Esophagus (tissue), 2 donors: ENCODE measurements at regions not wholly inside any gene's neighbourhood (a gene's known extent, or its start where the extent isn't known, plus 50 kb on each side); places are given as distances from the start of the nearest gene placed in this dataset.

Experiments
- H3K27ac ChIP-seq, 2 donors: one replicate each; pipeline ENCODE4 v1.5.1; 2013; ENCODE audit warnings: low read depth in 2 of 2, mild to moderate bottlenecking in 2 of 2, inconsistent platforms in 1 of 2, low read length in 1 of 2, moderate library complexity in 1 of 2
- H3K27me3 ChIP-seq, 2 donors: one replicate each; pipeline ENCODE4 v1.6.1; 2013; ENCODE audit warnings: low read length in 2 of 2, control low read depth in 1 of 2, mild to moderate bottlenecking in 1 of 2; ENCODE audit not compliant: insufficient read depth in 2 of 2, control insufficient read depth in 1 of 2
- H3K36me3 ChIP-seq, 2 donors: one replicate each; pipeline ENCODE4 v1.6.1; 2013; ENCODE audit warnings: low read length in 1 of 2; ENCODE audit not compliant: control insufficient read depth in 2 of 2, insufficient read depth in 2 of 2
- H3K4me1 ChIP-seq, 2 donors: one replicate each; pipeline ENCODE4 v1.6.1; 2013; ENCODE audit warnings: low read length in 1 of 2; ENCODE audit not compliant: control insufficient read depth in 2 of 2, insufficient read depth in 2 of 2
- H3K4me3 ChIP-seq, 2 donors: one replicate each; pipeline ENCODE4 v1.5.1; 2013; ENCODE audit warnings: low read length in 2 of 2, mild to moderate bottlenecking in 2 of 2, low read depth in 1 of 2, moderate library complexity in 1 of 2
- H3K9me3 ChIP-seq, 2 donors: one replicate each; pipeline ENCODE4 v1.6.1; 2013; ENCODE audit warnings: mild to moderate bottlenecking in 2 of 2, low read depth in 1 of 2, low read length in 1 of 2, moderate library complexity in 1 of 2; ENCODE audit not compliant: control insufficient read depth in 2 of 2, insufficient read depth in 1 of 2
- WGBS, 2 donors: extraction: QIAGEN DNeasy Blood & Tissue Kit; methylation state at CpG; one replicate each; pipeline ENCODE4 v1.1.7; 2013; 5-methylcytosine and 5-hydroxymethylcytosine counted together
- donor health status: healthy with polysubstance abuse.
- donor health status: Bipolar disorder and iron deficiency.

DNA sequence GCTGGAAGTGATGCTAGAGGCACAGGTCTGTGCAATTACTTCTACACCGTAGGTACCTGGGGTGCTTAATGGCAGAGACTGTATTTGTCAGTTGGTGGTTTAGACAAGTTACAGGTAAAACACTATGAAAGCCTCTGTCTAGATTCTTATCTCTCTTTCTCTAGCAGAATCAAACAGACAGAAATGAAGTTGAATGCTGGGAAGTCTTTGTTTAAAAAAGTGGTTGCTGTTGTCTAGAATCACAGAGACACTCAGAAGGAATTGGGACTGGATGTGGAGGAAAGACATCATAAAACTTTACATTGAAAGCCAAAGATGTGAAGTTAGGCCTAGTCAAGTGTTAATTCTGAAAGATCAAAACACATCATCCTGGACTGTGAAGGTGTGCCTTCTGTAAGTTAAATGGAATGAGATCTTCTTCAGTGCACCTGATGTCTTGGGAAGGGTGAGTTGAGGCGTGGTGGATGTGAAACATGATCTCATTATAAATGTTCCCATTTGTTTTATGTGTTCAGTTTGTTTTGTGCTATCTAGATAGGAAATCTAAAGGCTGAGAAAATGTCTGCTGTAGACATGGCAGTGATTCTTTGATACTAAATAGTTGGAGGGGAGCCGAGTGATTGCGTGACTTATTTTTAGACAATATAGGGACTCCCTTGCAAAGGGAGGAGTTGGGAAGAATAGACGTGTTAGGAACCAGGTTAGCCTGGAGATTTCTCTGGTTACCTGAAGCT, 290.2 kb downstream of the SOX4 start:
- no peaks in the 10 kb centered on the region for H3K27me3 ChIP-seq
- 80 to 85% methylated on average over 5 of the region's 5 CpGs for WGBS, 2 donors
- no peaks in the 10 kb centered on the region for H3K9me3 ChIP-seq
- peaks cover 0 to 2% of the 10 kb centered on the region in 2 donors for H3K4me1 ChIP-seq
- H3K27ac ChIP-seq = no peak overlapping the region
- no peaks in the 10 kb centered on the region for H3K36me3 ChIP-seq
- no peak overlapping the region for H3K4me3 ChIP-seq

DNA sequence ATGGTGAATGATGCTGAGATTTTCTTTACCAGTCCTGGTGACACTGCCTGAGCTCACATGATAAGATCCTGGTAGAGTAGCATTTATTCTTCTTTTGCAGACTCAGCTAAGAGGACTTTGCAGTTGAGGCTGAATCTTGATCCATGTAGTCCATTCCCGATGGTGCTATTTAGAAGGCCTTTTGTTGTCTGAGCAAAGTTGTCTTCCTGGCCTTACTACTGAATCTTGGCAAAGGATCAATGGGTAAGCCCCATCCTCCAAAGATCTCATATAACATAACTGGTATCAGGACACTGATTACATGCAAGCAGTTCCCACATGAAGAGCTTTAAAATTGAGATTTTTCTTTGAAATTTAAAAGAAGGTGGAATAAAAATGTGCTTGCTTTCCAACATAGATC, 291.6 kb downstream of the SOX4 start:
- Histone ChIP-seq H3K4me1 (peaks cover 0 to 2% of the 10 kb centered on the region in 2 donors), H3K27ac (peak overlapping the region in 1 of 2 donors; percentile 27), H3K4me3 (no peak overlapping the region), H3K9me3 (no peaks in the 10 kb centered on the region), H3K36me3 (no peaks in the 10 kb centered on the region), H3K27me3 (no peaks in the 10 kb centered on the region)
- WGBS, 2 donors = 32 to 36% methylated on average over 1 of the region's 1 CpG

DNA sequence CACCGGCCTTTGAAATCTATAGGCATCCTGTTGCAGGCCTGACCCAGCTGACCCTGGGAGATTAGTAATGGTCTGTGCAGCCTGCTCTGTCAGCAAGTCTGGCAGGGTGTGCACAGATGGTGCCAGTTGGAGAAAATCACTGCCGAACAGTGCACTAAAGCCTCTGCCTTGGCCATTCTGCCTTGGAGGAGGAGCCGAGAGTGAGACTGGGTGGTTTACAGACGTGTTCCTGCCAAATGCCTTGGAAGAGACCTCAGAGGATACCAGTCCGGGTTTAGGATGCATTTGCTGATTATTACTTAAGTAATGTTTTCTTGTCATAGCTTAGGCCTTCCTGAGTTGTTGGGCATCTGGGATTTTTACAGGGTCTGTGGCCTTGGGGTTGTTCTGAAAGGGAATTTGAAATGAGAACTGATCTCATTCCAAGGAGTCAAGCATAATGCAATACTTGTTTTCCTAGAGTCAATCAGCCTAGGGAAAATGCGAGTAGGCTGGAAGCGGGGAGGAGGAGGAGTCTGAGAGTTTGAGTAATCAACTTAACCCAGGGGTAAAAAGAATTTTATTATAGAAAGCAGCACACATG, 292.1 kb downstream of the SOX4 start:
- Histone ChIP-seq H3K9me3 (no peaks in the 10 kb centered on the region), H3K27ac (peak overlapping the region; percentile 38 to 42), H3K4me1 (peaks cover 0 to 2% of the 10 kb centered on the region in 2 donors), H3K36me3 (no peaks in the 10 kb centered on the region), H3K4me3 (no peak overlapping the region), H3K27me3 (no peaks in the 10 kb centered on the region)
- WGBS, 2 donors = 22 to 36% methylated on average over 7 of the region's 7 CpGs

DNA sequence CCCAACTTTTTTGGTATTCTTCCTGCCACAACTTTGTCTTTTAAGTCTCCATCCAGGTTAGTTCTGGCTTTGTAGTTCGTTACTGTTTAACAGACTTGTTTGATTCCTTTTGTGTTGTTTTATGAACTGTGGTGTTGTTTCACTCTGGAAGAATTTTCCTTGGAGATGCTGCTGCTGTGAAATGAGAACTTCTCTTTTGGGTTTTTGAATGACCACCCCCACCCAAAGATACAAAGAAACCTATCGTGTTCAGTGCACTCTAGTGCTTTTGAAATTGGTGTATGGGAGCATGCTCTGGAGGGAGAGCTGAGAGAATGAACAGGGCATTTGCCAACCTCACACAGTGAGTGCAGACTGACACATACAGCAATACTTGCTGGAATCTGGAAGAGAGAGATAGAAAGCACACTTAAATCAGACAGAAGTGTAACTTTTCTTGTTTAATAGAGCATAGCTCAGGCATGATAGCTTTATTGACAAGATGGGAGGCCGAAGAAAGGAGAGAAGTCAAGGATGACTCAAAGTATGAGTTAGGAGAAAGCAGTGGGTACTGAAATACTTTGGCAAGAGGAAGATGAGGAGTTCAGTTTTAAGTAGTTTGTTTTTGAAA, 293.1 kb downstream of the SOX4 start:
- no peak overlapping the region for H3K4me3 ChIP-seq
- H3K4me1 ChIP-seq = peaks cover 0 to 2% of the 10 kb centered on the region in 2 donors
- no peaks in the 10 kb centered on the region for H3K27me3 ChIP-seq
- no peak overlapping the region for H3K27ac ChIP-seq
- no peaks in the 10 kb centered on the region for H3K9me3 ChIP-seq
- WGBS, 2 donors = 62 to 67% methylated on average over 3 of the region's 3 CpGs
- no peaks in the 10 kb centered on the region for H3K36me3 ChIP-seq

DNA sequence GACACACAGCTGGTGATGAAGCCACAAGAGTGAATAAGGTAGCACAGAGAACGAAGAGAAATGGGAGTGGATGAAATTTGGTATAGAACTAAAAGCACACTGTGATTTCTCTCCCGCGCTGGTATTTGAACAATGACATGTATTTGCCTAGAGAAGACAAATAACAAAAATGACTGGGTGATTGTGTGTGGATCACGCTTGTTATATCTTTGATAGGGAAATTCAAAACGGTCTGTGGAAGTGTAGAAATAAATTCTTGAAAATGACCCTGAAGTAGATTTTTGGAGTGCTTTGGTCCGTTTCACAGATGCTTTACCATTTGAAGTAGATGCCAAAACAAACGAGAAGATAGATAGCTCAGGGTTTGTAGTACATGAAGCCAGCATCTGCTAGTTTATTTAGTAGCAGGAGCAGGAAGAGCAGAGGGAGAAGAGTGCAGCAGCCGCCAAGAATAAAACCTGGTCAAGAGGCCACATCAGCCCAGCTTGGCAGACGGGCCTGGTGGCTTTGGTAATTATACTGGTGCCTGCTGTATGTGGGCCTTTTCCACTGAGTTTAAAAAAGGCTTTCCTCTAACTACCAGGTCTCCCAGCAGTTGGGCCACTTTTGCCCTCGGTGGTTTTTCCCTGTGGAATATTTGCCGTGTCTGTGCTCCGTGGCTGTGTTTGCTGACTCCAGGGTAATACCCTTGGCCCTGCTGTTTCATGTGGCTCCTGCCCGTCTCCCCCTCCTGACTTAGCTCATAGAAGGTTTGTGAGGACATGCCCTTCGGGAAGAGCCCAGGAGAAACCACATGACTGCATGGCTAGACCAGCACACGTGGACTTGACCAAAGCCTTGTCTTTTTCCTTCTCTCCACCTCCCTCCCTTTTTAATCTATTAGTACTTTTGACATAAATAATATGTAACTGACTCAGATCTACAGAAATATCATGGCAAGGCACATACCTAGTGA, 294.0 kb downstream of the SOX4 start:
- no peaks in the 10 kb centered on the region for H3K27me3 ChIP-seq
- H3K9me3 ChIP-seq = no peaks in the 10 kb centered on the region
- peak overlapping the region; percentile 15 to 38 for H3K27ac ChIP-seq
- H3K4me3 ChIP-seq = no peak overlapping the region
- no peaks in the 10 kb centered on the region for H3K36me3 ChIP-seq
- peaks cover 0 to 2% of the 10 kb centered on the region in 2 donors for H3K4me1 ChIP-seq
- 55 to 56% methylated on average over 15 of the region's 15 CpGs for WGBS, 2 donors

DNA sequence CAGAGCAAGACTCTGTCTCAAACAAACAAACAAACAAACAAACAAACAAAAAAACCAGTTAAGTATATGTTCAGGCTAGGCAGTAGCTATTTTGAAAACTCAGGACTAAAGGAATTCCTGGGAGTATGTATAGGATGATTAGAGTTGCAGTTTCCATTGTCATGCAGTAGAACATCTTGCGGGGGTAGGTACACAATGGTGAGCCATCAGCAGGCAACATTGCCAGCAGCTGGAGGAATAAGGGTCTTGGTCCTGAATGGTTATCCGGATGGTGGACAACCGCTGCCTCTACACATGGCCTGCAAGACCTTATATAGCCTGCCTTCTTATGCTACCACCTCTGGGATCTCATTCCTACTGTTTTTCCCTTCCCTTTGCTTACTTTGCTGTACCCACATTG, 297.5 kb downstream of the SOX4 start:
- no peaks in the 10 kb centered on the region for H3K9me3 ChIP-seq
- H3K27me3 ChIP-seq = no peaks in the 10 kb centered on the region
- WGBS, 2 donors = 84 to 94% methylated on average over 3 of the region's 3 CpGs
- no peak overlapping the region for H3K27ac ChIP-seq
- H3K36me3 ChIP-seq = no peaks in the 10 kb centered on the region
- peaks cover 0 to 2% of the 10 kb centered on the region in 2 donors for H3K4me1 ChIP-seq
- no peak overlapping the region for H3K4me3 ChIP-seq

DNA sequence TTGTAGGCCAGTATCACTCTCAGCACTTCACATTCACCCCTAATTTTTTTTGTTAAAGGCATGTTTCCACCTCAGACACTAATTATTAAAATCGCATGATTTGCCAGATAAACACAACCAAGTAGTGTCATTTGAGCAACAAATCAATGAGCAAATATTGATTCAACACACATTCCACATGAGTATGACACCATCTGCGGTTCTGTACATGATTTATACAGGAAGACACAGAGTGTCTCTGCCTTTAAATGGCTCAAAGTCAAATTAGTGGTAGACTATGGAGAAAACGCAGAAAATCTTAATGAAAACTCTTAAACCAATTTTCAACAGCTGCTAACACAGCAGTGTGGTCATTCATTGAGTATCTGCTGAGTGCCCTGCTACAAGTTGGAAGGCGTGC, 300.2 kb downstream of the SOX4 start:
- Histone ChIP-seq H3K27me3 (no peaks in the 10 kb centered on the region), H3K9me3 (no peaks in the 10 kb centered on the region)
- WGBS, 2 donors = 71 to 85% methylated on average over 4 of the region's 4 CpGs

DNA sequence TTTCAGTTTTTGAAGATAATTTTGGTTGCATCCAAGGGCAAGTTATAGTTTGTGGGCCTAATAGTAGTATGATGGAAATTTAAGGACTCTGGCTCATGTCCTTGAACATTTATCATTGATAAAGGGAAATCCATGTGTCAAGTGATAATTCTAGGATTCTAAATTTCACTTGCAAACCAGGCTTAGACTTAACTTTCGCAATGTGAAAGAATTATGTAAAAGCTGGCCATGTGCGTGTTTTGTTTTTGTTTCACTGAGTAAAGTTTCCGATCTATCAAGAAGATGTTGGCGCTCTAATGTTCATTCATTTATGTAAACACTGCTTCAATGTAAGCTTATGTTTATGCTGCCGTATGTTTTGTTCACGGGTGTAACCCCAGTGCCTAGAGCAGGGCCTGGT, 302.0 kb downstream of the SOX4 start:
- H3K36me3 ChIP-seq = no peaks in the 10 kb centered on the region
- WGBS, 2 donors = 90 to 91% methylated on average over 6 of the region's 6 CpGs
- no peaks in the 10 kb centered on the region for H3K27me3 ChIP-seq
- no peaks in the 10 kb centered on the region for H3K9me3 ChIP-seq
- no peak overlapping the region for H3K4me3 ChIP-seq
- no peak overlapping the region for H3K27ac ChIP-seq
- H3K4me1 ChIP-seq = no peaks in the 10 kb centered on the region

More for the DNA sequence above, 300.2 kb downstream of the SOX4 start:
- no peaks in the 10 kb centered on the region for H3K36me3 ChIP-seq
- H3K27ac ChIP-seq = no peak overlapping the region
- H3K4me3 ChIP-seq = no peak overlapping the region
- no peaks in the 10 kb centered on the region for H3K4me1 ChIP-seq

DNA sequence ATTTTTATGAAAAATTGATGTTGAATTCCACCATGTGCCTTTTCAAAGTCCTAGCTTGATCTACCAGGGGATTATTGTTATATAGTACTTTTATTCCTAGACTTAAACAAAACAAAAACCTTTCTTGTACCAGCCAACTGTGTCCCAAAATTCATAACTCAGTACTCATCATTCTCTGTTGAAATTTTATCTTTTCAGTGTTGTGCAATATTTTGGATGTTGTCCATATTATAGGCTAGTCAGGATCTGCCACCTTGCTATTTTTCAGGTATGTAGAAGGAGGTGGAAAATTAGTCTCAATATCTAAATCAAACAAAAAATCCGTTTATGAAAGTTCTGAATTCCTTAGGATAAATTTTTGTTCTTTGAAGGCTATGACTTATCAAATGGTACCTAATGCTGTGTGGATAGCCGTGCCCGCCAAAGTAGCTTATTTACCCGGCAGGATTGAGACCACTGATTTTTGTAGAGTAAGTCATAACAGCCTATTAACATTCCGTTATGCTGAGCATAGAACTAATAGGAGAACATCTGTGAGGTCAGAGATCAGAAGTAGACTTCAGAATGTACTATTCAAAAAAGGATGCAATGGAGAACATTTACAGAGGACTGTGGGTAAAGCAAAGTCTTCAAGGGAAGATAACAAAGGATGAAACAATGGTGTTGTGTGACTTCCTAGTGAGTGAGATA, 304.7 kb downstream of the SOX4 start:
- Histone ChIP-seq H3K27me3 (no peaks in the 10 kb centered on the region), H3K36me3 (no peaks in the 10 kb centered on the region), H3K9me3 (no peaks in the 10 kb centered on the region), H3K4me3 (no peak overlapping the region), H3K27ac (no peak overlapping the region), H3K4me1 (no peaks in the 10 kb centered on the region)
- WGBS, 2 donors = 66 to 69% methylated on average over 5 of the region's 5 CpGs
